ENCODE measurements at regions not wholly inside any gene's neighbourhood (a gene's known extent, or its start where the extent isn't known, plus 50 kb on each side); places are given as distances from the start of the nearest gene placed in this dataset.

GRCh38 chr13:84393981-84394625 lies 511.8 kb upstream of the SLITRK1 start:
- DNase-seq (ENCODE audit: low spot score): no peak
- FAIRE-seq: no peak

GRCh38 chr13:84380866-84381265 lies 498.6 kb upstream of the SLITRK1 start:
- DNase-seq (ENCODE audit: low spot score): no peak
- no peak for FAIRE-seq

- no peak for DNase-seq (ENCODE audit: low spot score)
- FAIRE-seq: no peak
Measured at GRCh38 chr13:84377106-84377505, 494.8 kb upstream of the SLITRK1 start.

GRCh38 chr13:84366506-84366905 lies 484.2 kb upstream of the SLITRK1 start:
- no peak for FAIRE-seq
- no peak for DNase-seq (ENCODE audit: low spot score)

GRCh38 chr13:84362777-84363176 lies 480.5 kb upstream of the SLITRK1 start:
- DNase-seq (ENCODE audit: low spot score): no peak
- FAIRE-seq: no peak

- no peak for FAIRE-seq
- DNase-seq (ENCODE audit: low spot score): no peak
Measured at GRCh38 chr13:84360822-84361221, 478.5 kb upstream of the SLITRK1 start.

GRCh38 chr13:84358601-84359000 lies 476.3 kb upstream of the SLITRK1 start:
- DNase-seq (ENCODE audit: low spot score) (no peak), FAIRE-seq (no peak)

- DNase-seq (ENCODE audit: low spot score) (no peak), FAIRE-seq (no peak)
Measured at GRCh38 chr13:84352946-84353345, 470.7 kb upstream of the SLITRK1 start.

- no peak for FAIRE-seq
Measured at GRCh38 chr13:84339456-84339855, 457.2 kb upstream of the SLITRK1 start.

GRCh38 chr13:84332346-84332745 lies 450.1 kb upstream of the SLITRK1 start:
- no peak for FAIRE-seq
- no peak for DNase-seq (ENCODE audit: low spot score)

More at GRCh38 chr13:84339456-84339855, 457.2 kb upstream of the SLITRK1 start:
- no peak for DNase-seq (ENCODE audit: low spot score)

GRCh38 chr13:84315527-84315926 lies 433.3 kb upstream of the SLITRK1 start:
- FAIRE-seq (no peak), DNase-seq (ENCODE audit: low spot score) (no peak)

- FAIRE-seq: no peak
- DNase-seq (ENCODE audit: low spot score): no peak
Measured at GRCh38 chr13:84303035-84303434, 420.8 kb upstream of the SLITRK1 start.

GRCh38 chr13:84297251-84297650 lies 415.0 kb upstream of the SLITRK1 start:
- no peak for FAIRE-seq
- DNase-seq (ENCODE audit: low spot score): no peak

- FAIRE-seq (no peak), DNase-seq (ENCODE audit: low spot score) (no peak)
Measured at GRCh38 chr13:84296401-84296800, 414.1 kb upstream of the SLITRK1 start.

GRCh38 chr13:84294576-84294975 lies 412.3 kb upstream of the SLITRK1 start:
- FAIRE-seq (no peak), DNase-seq (ENCODE audit: low spot score) (no peak)

GRCh38 chr13:84290386-84290785 lies 408.1 kb upstream of the SLITRK1 start:
- no peak for FAIRE-seq
- no peak for DNase-seq (ENCODE audit: low spot score)

GRCh38 chr13:84279166-84279565 lies 396.9 kb upstream of the SLITRK1 start:
- DNase-seq (ENCODE audit: low spot score) (no peak), FAIRE-seq (no peak)

GRCh38 chr13:84272877-84273562 lies 390.7 kb upstream of the SLITRK1 start:
- no peak for DNase-seq (ENCODE audit: low spot score)
- no peak for FAIRE-seq

GRCh38 chr13:84265257-84265764 lies 383.0 kb upstream of the SLITRK1 start:
- DNase-seq (ENCODE audit: low spot score) (no peak), FAIRE-seq (no peak)

- no peak for DNase-seq (ENCODE audit: low spot score)
- no peak for FAIRE-seq
Measured at GRCh38 chr13:84263354-84264069, 381.2 kb upstream of the SLITRK1 start.

GRCh38 chr13:84255226-84255797 lies 373.0 kb upstream of the SLITRK1 start:
- DNase-seq (ENCODE audit: low spot score) (no peak), FAIRE-seq (no peak)

- FAIRE-seq: no peak
- no peak for DNase-seq (ENCODE audit: low spot score)
Measured at GRCh38 chr13:84249463-84249862, 367.2 kb upstream of the SLITRK1 start.
